HepG2 (cell line): ENCODE measurements at regions not wholly inside any gene's neighbourhood (a gene's known extent, or its start where the extent isn't known, plus 50 kb on each side); places are given as distances from the start of the nearest gene placed in this dataset.

Source experiments
- E2F5 ChIP-seq: sonication (generic); formaldehyde crosslinking; conservative IDR thresholded peaks from 2 replicates; pipeline ENCODE4 v1.4.0; 2020; ENCODE audit warnings: missing genetic modification reagents
- GLI4 ChIP-seq: sonication (generic); formaldehyde crosslinking; IDR thresholded peaks from 2 replicates; pipeline ENCODE4 v1.5.1; 2020; ENCODE audit warnings: missing genetic modification reagents, mild to moderate bottlenecking, moderate library complexity, borderline replicate concordance
- NFIC ChIP-seq: IDR thresholded peaks from 2 replicates; pipeline ENCODE4 v1.6.1; 2012; ENCODE audit warnings: mild to moderate bottlenecking, low read length, inconsistent platforms
- POLR2G ChIP-seq: fragments of 200-400 bp; formaldehyde crosslinking; IDR thresholded peaks from 2 replicates; pipeline ENCODE4 v1.6.1; 2018; ENCODE audit warnings: mild to moderate bottlenecking, low read depth, low read length, moderate library complexity
- ZNF83 ChIP-seq: sonication (generic); formaldehyde crosslinking; IDR thresholded peaks from 2 replicates; pipeline ENCODE4 v1.4.0; 2020; ENCODE audit warnings: missing genetic modification reagents, mild to moderate bottlenecking, borderline replicate concordance

GRCh38 chr11:95703049-95703448 is 86.5 kb downstream of the FAM76B start:
- no peak for TF ChIP-seq ZNF83
- TF ChIP-seq POLR2G = no peak
- TF ChIP-seq E2F5 = no peak
- no peak for TF ChIP-seq NFIC
- no peak for TF ChIP-seq GLI4 (CRISPR knock-in tag)
